Smooth muscle cell (in vitro differentiated cells): ENCODE measurements at regions not wholly inside any gene's neighbourhood (a gene's known extent, or its start where the extent isn't known, plus 50 kb on each side); places are given as distances from the start of the nearest gene placed in this dataset.
A peak's percentile ranks its signal among the peaks of the same experiment; 100 is the strongest.

Source experiments
- DNase-seq: peaks from one replicate; lab custom pipeline; 2025; ENCODE audit not compliant: unreplicated experiment; lab: John Stamatoyannopoulos, UW
- H2AFZ ChIP-seq: fragments of 200-600 bp; sonication (generic); 2 replicates; pipeline ENCODE4 v1.6.0; 2016; ENCODE audit warnings: antibody characterized with exemption, low read depth, mild to moderate bottlenecking
- H3F3A ChIP-seq: fragments of 200-600 bp; sonication (generic); 2 replicates; pipeline ENCODE4 v1.6.0; 2017; ENCODE audit warnings: antibody characterized with exemption, low read depth
- H3K27ac ChIP-seq: fragments of 200-600 bp; sonication (generic); 2 replicates; pipeline ENCODE4 v1.5.1; 2016; ENCODE audit warnings: low read depth, mild to moderate bottlenecking
- H3K27me3 ChIP-seq: fragments of 200-600 bp; sonication (generic); 2 replicates; pipeline ENCODE4 v1.6.1; 2016; ENCODE audit warnings: low read depth, mild to moderate bottlenecking
- H3K36me3 ChIP-seq: fragments of 200-600 bp; sonication (generic); 2 replicates; pipeline ENCODE4 v1.5.1; 2016; ENCODE audit warnings: low read depth
- H3K4me1 ChIP-seq: fragments of 200-600 bp; sonication (generic); 2 replicates; pipeline ENCODE4 v1.5.1; 2016; ENCODE audit warnings: low read depth
- H3K4me2 ChIP-seq: fragments of 200-600 bp; sonication (generic); 2 replicates; pipeline ENCODE4 v1.6.0; 2016; ENCODE audit warnings: mild to moderate bottlenecking
- H3K4me3 ChIP-seq: fragments of 200-600 bp; sonication (generic); 2 replicates; pipeline ENCODE4 v1.5.1; 2016; ENCODE audit warnings: mild to moderate bottlenecking
- H3K79me2 ChIP-seq: fragments of 200-600 bp; sonication (generic); 2 replicates; pipeline ENCODE4 v1.6.0; 2016; ENCODE audit warnings: low read depth, mild to moderate bottlenecking
- H3K9ac ChIP-seq: fragments of 200-600 bp; sonication (generic); 2 replicates; pipeline ENCODE4 v1.6.0; 2016; ENCODE audit warnings: low read depth
- H3K9me3 ChIP-seq: fragments of 200-600 bp; sonication (generic); replicated peaks from 2 replicates; pipeline ENCODE4 v1.5.1; 2016; ENCODE audit warnings: low read depth
- H4K20me1 ChIP-seq: fragments of 200-600 bp; sonication (generic); 2 replicates; pipeline ENCODE4 v1.6.0; 2016; ENCODE audit warnings: low read depth
- WGBS: methylation state at CpG from one replicate; pipeline ENCODE4 v1.1.7; 2016; ENCODE audit warnings: low lambda C conversion rate; 5-methylcytosine and 5-hydroxymethylcytosine counted together
- TF ChIP-seq, protein P1 (sequence below): fragments of 200-600 bp; sonication (generic); IDR thresholded peaks from 2 replicates; pipeline ENCODE4 v1.5.1; 2017; ENCODE audit warnings: borderline replicate concordance, mild to moderate bottlenecking, antibody characterized with exemption; ENCODE audit not compliant: insufficient read depth, poor library complexity, severe bottlenecking

DNA sequence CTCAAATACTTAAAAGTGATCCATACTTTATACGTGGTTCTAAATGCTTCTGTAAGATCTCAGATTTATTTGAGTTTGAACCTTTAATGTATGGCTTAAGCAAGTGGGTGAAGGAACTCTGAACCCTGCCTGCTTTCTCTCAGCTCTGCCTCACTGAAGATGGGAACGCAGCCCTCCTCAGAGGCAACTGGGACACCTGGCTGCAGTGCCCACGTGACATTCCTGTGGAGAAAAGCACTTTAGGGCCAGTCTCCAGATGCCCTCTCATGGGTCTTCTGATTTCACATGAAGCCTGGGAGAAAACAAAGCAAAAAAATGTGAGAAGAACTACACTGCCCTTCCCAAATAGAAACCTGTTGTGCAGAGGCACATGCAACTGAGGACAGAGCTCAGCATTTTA is 242.6 kb upstream of the ANKRD30A start:
- no peak overlapping the region for H3K27ac ChIP-seq
- H3K4me1 ChIP-seq, result no peaks in the 10 kb centered on the region
- no peak for DNase-seq
- TF ChIP-seq, protein P1, sequence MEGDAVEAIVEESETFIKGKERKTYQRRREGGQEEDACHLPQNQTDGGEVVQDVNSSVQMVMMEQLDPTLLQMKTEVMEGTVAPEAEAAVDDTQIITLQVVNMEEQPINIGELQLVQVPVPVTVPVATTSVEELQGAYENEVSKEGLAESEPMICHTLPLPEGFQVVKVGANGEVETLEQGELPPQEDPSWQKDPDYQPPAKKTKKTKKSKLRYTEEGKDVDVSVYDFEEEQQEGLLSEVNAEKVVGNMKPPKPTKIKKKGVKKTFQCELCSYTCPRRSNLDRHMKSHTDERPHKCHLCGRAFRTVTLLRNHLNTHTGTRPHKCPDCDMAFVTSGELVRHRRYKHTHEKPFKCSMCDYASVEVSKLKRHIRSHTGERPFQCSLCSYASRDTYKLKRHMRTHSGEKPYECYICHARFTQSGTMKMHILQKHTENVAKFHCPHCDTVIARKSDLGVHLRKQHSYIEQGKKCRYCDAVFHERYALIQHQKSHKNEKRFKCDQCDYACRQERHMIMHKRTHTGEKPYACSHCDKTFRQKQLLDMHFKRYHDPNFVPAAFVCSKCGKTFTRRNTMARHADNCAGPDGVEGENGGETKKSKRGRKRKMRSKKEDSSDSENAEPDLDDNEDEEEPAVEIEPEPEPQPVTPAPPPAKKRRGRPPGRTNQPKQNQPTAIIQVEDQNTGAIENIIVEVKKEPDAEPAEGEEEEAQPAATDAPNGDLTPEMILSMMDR, result no peak
- H3F3A ChIP-seq, result no peaks in the 10 kb centered on the region
- WGBS, result 73% methylated on average over 3 of the region's 3 CpGs
- H3K4me3 ChIP-seq, result no peak overlapping the region
- H3K27me3 ChIP-seq, result no peaks in the 10 kb centered on the region
- H3K9me3 ChIP-seq, result no peaks in the 10 kb centered on the region
- no peaks in the 10 kb centered on the region for H3K79me2 ChIP-seq
- H2AFZ ChIP-seq, result no peak overlapping the region
- H3K36me3 ChIP-seq, result no peaks in the 10 kb centered on the region
- no peak overlapping the region for H3K4me2 ChIP-seq
- no peaks in the 10 kb centered on the region for H4K20me1 ChIP-seq
- no peak overlapping the region for H3K9ac ChIP-seq

DNA sequence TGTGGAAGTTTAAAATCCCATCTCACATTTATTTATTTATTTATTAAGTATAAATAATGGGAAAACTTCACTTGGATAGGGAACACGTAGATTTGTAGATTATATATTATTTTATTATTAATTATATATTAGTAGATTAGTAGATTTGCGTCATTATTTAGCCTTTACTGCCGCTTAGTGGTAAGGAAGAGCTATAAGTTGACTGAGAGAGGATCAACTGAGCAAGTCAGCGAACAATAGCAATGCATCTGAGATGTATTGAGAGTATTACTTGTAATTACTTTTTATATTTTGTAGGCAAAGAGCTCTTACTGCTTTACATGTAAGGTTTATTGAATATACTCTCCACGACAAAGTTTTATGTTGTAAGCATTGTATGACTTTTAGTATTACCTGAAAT is 244.5 kb upstream of the ANKRD30A start:
- 29% methylated on average over 5 of the region's 5 CpGs for WGBS

DNA sequence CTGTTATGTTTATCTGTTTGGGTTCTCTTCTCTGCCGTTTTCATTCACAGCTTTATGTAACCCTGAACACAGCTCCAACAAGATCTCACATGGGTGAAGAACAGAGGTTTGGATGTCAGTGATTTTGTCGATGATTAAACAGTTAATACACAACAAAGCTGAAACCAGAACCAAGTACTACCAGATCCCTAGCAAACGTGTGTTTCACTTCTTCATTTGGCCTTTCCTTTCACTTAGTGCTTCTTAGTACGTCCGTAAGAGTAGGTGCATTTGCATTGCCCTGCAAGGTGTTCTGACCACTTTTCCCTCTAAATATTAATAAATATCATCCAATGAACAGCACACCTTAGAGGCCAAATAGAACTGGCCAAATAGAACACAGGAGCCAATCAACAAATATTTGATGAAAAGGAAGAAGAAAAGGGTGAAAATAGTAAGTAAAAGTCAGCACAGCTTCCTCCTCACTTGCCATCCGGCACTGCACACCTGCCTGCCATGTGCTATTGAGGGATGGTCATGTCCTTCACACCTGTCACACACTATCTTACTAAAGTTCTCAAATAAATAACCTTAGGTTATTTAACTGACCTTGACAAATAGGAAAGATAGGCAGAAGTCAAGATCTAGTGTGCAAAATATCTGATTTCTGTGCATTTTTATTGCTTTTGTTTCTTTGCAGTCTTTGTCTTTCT is 252.6 kb upstream of the ANKRD30A start:
- Histone ChIP-seq H3K27ac (no peak overlapping the region), H2AFZ (no peak overlapping the region), H3K36me3 (no peaks in the 10 kb centered on the region), H3K9me3 (peaks cover 3% of the 10 kb centered on the region), H3K79me2 (no peaks in the 10 kb centered on the region), H3K4me2 (no peak overlapping the region), H4K20me1 (no peaks in the 10 kb centered on the region), H3K4me3 (no peak overlapping the region), H3K27me3 (no peaks in the 10 kb centered on the region), H3F3A (no peaks in the 10 kb centered on the region), H3K4me1 (no peaks in the 10 kb centered on the region), H3K9ac (no peak overlapping the region)
- 81% methylated on average over 6 of the region's 6 CpGs for WGBS
- no peak for DNase-seq
- TF ChIP-seq, protein P1, result no peak

More for the DNA sequence above, 244.5 kb upstream of the ANKRD30A start:
- Histone ChIP-seq H3K27ac (no peak overlapping the region), H3K36me3 (no peaks in the 10 kb centered on the region), H3F3A (no peaks in the 10 kb centered on the region), H2AFZ (no peak overlapping the region), H3K79me2 (no peaks in the 10 kb centered on the region), H4K20me1 (no peaks in the 10 kb centered on the region), H3K4me3 (no peak overlapping the region), H3K9me3 (no peaks in the 10 kb centered on the region), H3K9ac (no peak overlapping the region), H3K4me2 (no peak overlapping the region), H3K4me1 (no peaks in the 10 kb centered on the region), H3K27me3 (no peaks in the 10 kb centered on the region)
- no peak for DNase-seq
- TF ChIP-seq, protein P1, result peak; percentile 48

DNA sequence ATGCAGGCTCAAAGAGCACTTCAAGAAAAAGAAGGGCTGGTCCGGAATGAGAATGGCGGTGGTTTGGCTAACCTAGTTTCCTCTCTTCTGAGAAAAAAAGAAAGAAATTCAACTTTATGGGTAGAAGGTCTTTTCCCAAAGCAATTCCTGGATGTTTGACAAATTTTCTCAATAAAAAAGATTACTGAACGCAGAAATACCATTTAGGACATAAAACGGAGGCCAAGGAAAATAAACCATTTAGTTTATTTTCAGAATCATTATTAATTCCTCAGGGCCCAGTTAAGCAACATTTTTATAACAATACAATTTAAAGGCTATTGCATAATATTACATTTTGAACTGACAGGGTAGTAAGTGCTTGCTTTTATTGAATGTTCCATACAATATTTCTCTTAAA is 284.6 kb upstream of the ANKRD30A start:
- no peak overlapping the region for H3K4me2 ChIP-seq
- no peak overlapping the region for H3K9ac ChIP-seq
- H4K20me1 ChIP-seq, result no peaks in the 10 kb centered on the region
- H3K79me2 ChIP-seq, result no peaks in the 10 kb centered on the region
- no peak overlapping the region for H3K4me3 ChIP-seq
- H3K9me3 ChIP-seq, result no peaks in the 10 kb centered on the region
- no peaks in the 10 kb centered on the region for H3K4me1 ChIP-seq
- H2AFZ ChIP-seq, result no peak overlapping the region
- TF ChIP-seq, protein P1, result no peak
- no peaks in the 10 kb centered on the region for H3K27me3 ChIP-seq
- no peaks in the 10 kb centered on the region for H3K36me3 ChIP-seq
- H3K27ac ChIP-seq, result no peak overlapping the region
- H3F3A ChIP-seq, result no peaks in the 10 kb centered on the region
- 78% methylated on average over 4 of the region's 4 CpGs for WGBS
- no peak for DNase-seq
